Activated naive CD4-positive, alpha-beta T cell treated with anti-CD3 and anti-CD28 coated beads, Interleukin-2, amount 50 U/mL, for 16 hours (primary cell): ENCODE measurements at regions not wholly inside any gene's neighbourhood (a gene's known extent, or its start where the extent isn't known, plus 50 kb on each side); places are given as distances from the start of the nearest gene placed in this dataset.

Experiments
- DNase-seq: peaks from one replicate; pipeline ENCODE4 v3.0.0-alpha.2; 2020

DNA sequence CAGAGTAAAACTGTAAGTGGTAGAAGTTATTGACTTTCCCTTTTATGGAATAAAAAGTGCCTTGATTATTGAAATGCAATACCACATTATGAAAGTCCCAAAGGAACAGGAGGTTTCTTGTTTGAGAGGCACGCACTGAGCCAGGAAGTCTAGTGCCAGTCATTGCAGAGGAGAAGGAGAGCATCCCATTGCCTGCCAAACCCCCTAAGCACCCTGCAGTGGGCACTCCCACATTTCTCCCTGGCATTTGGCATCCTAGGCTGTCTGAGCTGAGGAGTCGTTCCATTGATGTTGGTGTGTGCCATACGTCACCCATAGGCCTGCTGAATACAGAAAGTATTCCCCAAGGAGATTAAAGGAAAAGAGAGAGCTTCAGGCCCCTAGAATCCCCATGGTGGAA lies 85.7 kb upstream of the MBNL2 start:
- no peak for DNase-seq

DNA sequence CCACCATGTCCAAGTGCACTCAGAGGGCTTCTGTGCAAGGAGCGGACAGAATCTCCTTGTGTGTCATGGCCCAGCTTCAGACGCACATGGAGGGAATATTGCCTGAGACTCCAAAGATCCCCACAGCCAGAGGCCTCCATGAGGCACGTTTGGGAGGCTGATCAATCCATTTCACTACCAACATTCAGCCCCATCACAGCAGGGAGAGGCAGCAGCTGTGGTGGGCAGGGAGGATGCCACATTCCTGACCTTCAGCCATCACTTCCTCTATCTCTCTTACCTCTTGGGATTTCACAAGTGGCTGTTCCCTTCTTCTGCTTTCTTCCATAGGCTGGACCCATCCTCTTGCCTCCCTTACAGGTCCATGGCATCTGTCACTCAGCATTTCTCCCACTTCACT lies 82.4 kb upstream of the MBNL2 start:
- DNase-seq, result no peak

DNA sequence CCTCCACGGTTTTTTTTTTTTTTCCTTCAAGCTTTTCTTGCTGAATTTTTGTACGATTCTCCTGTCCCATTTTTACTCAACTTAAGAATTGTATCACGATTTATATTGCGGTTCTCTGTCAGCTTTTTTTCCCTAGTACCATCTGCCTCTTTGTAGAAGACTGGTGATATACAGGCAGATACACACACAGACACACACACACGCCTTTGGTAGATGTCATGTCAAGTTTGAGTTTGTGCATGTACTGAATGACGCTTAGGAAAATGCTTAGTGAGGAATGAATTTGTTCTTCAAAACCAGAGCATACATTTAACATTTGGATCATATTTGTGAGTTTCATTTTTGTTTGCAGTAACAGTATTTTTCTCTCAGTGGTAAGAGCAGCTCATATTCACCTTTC lies 82.0 kb upstream of the MBNL2 start:
- no peak for DNase-seq

DNA sequence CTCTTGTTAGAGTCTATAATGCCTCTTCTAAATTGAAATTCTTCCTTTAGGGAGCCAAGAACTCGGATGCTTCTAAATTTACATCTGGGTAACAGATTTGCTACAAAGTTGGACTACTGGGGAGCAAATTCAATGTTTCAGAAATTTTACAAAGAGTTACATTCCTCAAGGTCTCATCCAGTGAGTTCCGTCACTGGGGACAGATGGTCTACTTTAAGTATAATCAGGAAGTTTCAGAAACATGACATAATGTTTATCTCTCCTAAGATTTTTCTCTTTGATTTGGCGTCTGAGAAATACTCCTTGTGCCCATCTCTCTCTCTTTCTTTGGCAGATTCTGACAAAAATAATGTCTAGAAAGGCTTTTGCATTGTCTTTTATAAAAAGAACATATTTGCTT lies 81.5 kb upstream of the MBNL2 start:
- no peak for DNase-seq

DNA sequence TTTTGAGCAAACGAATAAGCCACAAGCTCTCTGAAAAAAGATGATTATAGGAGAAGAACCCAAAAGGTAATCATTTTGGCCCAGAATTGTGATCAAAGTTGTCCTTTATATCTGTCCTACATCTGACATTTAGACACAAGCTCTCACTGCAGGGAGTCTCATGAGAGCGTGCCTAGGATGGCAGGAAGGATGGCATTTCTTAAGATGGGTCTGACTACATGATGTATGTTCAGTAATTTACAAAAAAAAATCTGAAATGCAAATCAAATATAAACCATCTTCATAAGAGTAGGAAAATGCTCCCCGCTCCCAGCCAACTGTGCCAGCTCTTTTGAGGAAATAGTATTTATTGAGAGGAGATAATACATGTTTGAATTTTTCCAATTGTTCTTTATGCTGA lies 81.0 kb upstream of the MBNL2 start:
- no peak for DNase-seq

DNA sequence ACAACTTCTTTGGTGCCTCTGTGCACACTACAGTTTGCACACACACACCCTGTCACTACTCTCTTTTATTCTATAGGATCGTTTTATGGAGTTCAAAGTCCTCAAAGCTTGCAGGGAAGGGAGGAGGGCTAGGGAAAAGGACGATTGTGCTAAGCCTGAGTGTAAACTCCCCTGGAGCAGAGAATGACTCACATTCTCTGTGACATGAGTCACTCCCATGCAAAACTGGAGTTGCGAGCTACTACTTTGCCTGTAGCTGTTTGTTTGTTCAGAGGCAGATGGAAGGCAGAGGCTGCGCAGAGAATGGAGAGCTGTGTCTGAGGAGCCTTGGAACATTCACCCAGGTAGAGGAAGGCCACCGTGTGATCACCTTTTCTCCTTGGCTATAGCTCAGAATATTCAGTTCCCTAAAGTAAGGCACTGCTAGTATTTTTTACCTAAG lies 80.5 kb upstream of the MBNL2 start:
- DNase-seq, result no peak

DNA sequence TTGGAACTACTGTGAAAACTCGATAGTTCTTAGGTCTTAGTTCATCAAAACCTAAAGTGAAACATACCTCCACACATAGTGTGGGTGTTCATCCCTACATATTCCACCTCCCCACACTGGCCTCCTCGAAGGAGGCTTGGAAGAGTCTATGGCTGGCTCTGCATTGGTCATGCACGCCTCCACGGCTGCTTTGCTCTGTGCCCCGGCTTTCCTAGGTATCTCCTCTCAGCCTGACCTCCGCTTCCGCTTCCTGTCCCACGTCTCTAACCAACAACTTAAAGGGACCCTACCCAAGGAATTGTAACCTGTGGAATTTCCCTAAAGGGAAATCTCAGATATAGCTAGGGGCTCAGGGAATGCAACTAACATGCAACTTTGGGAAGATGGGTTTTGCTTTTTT lies 79.7 kb upstream of the MBNL2 start:
- no peak for DNase-seq

DNA sequence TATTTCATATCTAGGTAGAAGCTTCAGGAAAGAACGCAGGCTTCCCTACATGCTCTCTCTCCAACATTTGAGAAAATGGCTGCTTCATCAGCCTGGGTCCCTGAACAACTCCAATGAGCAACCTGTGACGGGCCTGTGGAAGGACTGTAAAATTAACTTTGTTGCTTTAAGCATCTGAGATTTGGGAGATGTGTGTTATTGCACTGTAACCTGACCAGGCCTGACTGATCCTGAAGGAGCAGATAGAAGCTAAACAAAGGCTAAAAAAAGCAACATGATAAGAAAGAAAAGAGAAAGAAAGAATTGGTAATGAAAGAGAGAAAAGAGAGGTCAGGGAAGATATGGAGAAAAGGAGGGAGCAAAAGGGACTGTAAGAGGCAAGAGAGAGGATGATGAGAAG lies 77.1 kb upstream of the MBNL2 start:
- DNase-seq, result no peak

DNA sequence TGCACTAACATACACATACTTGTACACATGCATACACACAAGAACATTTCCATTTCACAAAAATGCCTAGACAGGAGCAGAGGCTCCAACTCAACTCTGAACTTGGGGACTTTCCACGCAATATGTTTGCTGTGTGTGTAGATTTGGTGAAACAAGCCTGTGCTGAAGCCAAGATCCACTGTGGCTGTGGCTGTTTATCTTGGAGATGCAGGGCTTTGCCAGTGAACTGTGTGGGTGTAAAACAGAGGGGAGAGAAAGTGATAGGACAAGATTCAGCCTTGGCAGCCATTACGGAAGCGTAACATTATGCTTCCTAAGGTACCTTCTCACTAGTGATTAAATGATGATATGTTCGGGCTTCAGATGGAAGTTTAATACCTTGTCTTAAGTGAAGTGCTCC lies 73.2 kb upstream of the MBNL2 start:
- no peak for DNase-seq

DNA sequence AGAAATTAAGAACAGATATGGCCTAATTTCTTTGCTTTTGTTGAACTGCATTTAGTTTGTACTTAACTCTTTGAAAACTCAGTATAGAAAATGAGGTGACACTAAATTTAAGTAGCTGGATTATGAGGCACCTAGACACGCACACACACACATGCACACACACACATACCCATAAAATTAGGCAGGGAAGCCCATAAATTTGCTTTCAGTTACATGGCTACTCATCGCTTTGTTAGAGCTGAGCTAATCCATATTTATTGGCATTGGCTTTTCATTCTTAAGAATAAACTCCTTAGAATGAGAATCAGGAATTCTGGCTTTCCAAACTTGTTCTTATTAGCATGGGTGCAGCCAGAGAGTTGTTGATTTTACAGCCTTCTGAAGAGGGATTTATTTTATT lies 61.7 kb upstream of the MBNL2 start:
- DNase-seq, result no peak

DNA sequence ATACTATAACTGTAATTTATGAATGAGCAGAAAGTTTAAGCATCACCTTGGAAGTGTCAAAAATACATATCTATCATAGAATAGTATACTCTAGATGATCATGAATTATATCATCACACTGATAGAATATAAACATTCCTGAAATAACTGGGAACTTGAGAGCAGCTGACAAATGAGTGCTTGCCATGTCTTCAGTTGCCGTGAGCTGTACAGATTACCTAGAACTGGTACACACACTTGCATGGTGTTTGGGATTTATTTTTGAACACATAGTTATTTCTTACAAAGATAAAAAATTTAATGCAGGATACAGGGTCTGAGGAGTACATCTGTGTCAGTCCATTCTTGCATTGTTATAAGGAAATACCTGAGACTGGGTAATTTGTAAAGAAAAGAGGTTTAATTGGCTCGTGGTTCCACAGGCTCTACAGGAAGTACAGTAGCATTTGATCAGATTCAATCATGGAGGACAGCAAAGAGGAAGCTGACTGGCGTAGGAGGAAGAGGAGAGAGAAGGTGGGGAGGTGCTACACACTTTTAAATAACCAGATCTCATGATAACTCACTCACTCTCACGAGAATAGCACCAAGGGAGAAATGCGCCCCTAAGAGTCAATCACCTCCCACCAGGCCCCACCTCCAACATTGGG lies 60.4 kb upstream of the MBNL2 start:
- no peak for DNase-seq

DNA sequence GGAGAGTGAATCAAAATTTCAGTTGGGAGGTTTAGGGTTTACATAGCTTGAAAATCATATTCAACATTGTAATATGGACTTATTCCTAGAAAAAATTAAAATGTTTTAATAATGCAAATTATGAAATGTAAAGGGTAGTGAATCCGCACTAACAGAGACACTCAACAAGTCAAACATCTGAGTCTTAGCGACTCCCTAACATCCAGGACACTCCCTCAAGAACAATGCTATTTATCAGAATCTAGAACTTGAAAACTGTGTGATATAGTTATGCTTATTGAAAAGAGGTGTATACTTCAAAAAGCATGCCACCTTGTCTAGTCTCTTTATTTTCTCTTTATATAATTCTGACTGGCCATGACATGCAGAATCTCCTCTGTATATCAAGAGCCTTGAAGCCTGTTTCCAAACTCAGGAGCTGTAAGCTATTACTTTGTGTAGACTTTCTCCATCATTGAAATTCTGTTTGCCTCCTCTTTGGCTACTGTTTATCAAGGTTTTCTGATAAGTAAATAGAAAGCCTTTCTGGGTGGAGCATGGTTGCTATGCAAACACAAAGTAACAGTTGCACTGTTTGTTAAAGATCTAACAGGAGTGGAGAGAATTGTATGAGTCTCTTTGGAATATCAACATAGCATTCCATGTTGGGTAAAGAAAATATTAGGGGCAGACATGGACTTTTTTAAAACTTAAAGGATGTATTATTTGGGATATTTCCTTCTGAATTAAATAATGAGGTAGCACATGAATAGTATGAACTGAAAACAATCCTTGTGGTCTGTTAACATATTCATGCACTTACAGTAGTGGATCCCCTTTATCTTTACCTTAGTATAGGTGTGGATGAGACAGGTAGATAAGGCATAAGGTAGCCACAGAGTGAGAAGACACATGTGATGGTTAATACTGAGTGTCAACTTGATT lies 56.4 kb upstream of the MBNL2 start:
- DNase-seq, result no peak

DNA sequence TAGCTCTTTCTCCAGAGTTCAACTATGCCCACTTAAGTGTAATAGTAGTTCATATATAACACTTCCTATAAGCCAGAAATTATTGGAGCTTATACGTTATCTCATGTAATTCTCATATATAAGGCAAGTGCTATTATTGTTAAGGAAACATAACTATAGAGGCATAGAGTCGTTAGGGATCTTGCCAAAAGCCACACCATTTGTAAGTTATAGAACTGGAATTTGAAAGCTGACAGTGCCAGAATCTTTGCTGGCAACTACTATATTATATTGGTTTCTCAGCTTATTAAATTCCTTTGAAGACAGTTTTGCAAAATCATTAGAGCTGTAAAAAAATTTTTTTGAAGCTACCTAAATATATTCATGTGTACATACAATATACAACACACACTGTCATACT lies 51.0 kb upstream of the MBNL2 start:
- DNase-seq, result no peak
